Embryonic facial prominence (tissue), 1 donor: ENCODE measurements at regions not wholly inside any gene's neighbourhood (a gene's known extent, or its start where the extent isn't known, plus 50 kb on each side); places are given as distances from the start of the nearest gene placed in this dataset.
A peak's percentile ranks its signal among the peaks of the same experiment; 100 is the strongest.
"Not testable (repeated sequence)": the region's sequence is repeated elsewhere in the genome, so short reads cannot be mapped to it uniquely, and the experiment has no call there.

Experiments
- DNase-seq: peaks from one replicate; pipeline ENCODE4 v3.0.0-alpha.2; 2016; ENCODE audit errors: extremely low spot score

GRCh38 chr7:92973293-92973731 lies 136.9 kb upstream of the CDK6 start:
- DNase-seq: no peak

- no peak for DNase-seq
Measured at GRCh38 chr7:92972441-92972840, 136.1 kb upstream of the CDK6 start.

DNA sequence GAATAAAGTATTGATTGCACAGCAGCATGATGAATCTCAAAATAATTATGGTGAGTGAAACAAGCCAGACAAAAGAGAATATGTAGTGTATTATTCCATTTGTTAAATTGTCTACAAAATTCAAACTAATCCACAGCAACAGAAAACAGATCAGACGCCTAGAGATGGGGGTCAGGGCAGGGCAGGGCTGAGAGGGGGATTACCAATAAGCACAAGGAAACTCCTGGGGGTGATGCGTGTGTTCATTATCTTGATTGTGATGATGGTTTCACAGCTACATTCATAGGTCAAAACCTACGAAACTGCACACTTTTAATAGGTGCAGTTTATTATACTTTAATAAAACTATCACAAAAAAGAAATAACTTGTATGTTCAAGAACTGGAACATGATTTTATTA lies 132.7 kb upstream of the CDK6 start:
- DNase-seq: no peak

DNA sequence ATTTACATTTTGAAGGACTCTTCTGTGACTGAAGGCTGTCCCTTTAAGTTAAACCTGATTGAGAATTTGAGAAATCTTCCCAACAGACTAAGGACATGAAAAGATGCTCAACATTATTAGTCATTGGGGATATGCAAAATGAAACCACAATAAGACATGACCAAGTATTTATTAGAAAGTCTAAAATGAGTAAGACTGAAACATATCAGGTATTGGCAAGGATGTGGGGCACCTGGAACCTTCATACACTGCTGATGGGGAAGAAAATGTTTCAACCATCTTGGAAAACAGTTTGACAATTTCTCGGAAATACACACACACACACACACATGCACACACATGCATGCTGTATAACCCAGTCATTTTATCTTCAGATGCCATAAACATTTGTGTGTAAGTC lies 132.1 kb upstream of the CDK6 start:
- DNase-seq: no peak

DNA sequence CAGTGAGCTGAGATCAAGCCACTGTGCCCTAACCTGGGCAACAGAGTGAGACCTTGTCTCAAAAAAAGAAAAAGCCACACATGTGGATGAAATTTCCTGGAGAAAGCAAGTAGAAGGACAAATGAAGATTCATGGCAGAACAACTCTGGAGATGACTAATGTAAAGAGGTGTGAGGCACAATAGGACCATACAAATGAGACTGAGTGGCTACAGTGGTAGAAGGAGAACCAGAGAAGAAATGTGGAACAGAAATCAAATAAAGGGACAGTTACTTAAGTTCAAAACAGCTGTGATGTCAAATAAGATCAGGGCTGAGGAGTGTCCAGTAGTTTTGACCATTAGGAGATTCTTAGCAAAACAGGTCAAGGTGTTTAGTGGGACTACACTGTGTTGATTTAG lies 130.9 kb upstream of the CDK6 start:
- DNase-seq: no peak

- no peak for DNase-seq
Measured at GRCh38 chr7:92964141-92964540, 127.8 kb upstream of the CDK6 start.

DNA sequence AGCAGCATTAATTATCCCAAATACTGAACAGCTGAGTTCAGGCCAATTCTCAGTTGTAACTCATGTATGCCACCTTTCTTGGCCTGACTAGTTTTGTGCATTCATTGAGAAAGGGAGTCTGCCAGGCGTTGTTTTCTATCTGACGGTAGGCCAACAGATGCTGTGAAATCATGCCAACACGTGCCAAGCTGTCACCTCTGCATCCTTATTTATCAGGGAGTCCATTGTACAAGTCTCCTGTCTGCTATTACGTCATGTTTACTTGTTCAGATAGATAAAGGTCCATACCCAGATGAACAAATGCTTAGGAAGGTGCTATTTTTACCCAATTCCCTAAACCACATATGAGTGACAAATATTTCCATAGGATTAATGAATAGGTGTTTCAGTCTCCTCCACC lies 127.2 kb upstream of the CDK6 start:
- DNase-seq: no peak

DNA sequence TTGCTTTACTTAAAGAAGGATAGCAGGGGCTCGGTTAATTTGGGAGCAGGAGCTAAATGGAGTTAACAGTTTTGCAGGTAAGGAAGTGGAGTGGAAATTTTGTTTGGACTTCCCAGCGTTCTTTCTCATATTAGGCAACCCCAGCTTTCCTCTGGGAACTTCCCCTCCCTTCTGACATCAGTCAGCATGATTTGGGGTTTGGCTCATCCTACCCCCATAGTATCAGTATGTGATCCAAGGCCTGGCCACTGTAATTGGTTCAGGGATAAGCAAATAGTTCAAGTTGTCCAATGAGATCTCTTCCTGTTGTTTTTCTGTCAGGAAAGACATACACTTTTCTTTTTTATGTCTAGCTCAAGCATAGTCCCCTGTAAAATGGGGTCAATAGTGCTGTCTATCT lies 125.6 kb upstream of the CDK6 start:
- DNase-seq: no peak

DNA sequence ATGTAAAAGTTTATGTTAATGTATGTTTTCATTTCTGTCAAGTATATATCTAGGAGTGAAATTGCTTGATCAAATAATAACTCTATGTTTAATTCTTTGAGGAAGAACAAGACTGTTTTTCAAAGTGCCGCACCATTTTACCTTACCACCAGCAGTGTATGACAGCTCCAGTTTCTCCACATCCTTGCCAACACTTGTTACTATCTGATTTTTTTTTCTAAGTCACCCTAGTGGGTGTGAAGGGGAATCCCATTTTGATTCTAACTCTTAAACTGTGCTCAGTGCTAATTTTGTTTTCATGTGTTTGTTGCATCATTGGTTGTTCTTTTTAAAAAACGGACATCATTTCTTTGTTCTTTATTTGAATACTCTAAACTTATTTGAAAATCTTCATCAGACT lies 120.2 kb upstream of the CDK6 start:
- no peak for DNase-seq

GRCh38 chr7:92955081-92955480 lies 118.7 kb upstream of the CDK6 start:
- no peak for DNase-seq

GRCh38 chr7:92953657-92954056 lies 117.3 kb upstream of the CDK6 start:
- DNase-seq: no peak

GRCh38 chr7:92949748-92950147 lies 113.4 kb upstream of the CDK6 start:
- DNase-seq: no peak

DNA sequence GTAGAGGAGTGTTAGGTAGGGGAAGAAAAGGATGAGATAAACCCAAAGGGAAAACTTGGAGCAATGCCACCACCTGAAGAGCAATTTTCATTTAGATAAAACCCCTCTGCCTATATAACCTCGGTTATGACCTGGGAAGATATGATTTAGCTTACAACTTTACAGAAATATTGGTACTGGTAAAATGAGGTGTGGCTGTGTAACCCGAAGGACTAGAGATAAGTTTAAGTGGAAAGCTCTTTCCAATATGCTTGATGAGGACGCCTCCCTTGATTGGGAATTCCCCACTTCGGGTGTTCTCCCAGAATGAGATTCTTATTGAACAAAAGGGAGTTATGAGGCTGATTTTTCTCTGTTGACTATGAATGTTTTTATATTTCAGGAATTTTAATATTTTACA lies 109.5 kb upstream of the CDK6 start:
- DNase-seq: no peak

DNA sequence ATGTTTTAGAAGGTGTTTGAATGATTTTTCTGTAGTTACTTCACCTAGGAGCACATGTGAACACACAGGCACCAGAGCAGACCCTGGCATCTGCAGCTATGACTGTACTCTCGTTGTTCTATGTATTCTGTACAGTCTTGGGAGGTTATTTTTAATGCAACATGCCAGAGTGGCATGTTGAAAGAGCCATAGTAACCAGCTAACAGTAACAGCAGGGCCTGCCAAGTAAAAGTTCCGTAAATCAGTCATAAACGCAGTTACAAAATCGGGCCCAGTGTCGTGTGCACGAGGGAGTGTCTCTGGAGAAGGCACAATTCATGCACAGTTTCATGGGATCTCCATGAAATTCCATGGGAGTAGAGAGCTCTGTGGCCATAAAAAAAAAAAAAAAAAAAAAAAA lies 108.3 kb upstream of the CDK6 start:
- no peak for DNase-seq

GRCh38 chr7:92942706-92943105 lies 106.3 kb upstream of the CDK6 start:
- DNase-seq: not testable (repeated sequence)

GRCh38 chr7:92939666-92940360 lies 103.4 kb upstream of the CDK6 start:
- DNase-seq: no peak

DNA sequence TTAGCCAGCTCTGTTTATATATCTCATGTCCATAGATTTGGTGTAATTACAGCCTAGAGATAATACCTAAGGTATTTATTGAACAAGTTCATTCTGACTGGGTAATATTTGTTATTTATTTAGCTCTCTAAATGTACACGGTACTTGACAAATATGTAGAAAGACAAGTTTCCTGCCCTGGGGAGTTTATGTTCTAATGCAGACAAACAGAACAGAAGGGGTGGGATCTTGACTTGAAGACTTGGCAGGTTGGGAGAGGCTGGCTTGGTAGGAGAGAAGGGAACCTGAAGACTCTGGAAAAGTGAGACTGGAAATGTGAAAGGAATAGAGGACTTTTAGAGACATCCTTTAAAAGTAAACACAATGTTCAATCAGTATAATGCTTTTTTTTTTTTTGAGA lies 97.7 kb upstream of the CDK6 start:
- peak; percentile 39 for DNase-seq

- no peak for DNase-seq
Measured at GRCh38 chr7:92932450-92932849, 96.1 kb upstream of the CDK6 start.

DNA sequence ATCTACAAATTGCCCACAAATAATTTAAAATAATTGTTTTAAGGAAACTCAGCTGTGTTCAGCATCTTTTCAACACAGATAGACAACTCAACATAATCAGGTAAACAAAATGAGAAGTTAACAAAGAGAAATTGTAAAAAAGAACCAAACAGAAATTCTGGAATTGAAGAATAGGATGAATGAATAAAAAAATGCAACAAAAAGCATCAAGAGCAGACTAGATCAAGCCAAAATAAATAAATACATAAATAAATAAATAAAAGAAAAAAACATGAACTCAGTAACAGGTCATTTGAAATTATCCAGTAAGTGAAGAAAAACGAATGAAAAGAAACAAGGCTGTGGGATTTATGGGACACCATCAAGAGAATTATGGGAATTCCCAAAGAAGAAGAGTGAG lies 94.0 kb upstream of the CDK6 start:
- DNase-seq: no peak

- DNase-seq: no peak
Measured at GRCh38 chr7:92926697-92927044, 90.3 kb upstream of the CDK6 start.

- no peak for DNase-seq
Measured at GRCh38 chr7:92925876-92926696, 89.7 kb upstream of the CDK6 start.

GRCh38 chr7:92924800-92925199 lies 88.4 kb upstream of the CDK6 start:
- no peak for DNase-seq

DNA sequence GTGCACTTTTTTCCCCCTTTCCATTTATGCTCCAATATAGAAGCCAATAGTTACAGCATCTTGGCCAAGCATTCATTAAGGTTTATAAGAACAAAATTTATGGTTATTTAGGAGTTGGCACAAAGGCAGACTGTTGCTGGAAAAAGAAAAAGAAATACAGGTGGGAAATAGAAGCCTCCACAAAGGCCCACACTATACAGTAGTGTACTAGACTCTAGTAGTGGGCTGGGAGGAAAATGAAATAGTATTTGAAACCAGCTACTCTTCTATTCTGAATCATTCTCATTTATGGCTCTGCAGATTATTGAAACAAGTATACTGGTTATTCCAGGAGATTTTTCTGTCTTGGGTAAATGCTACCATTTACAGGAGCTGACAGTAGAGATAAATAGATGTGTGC lies 80.9 kb upstream of the CDK6 start:
- no peak for DNase-seq
